ENCODE measurements at regions not wholly inside any gene's neighbourhood (a gene's known extent, or its start where the extent isn't known, plus 50 kb on each side); places are given as distances from the start of the nearest gene placed in this dataset.

DNA sequence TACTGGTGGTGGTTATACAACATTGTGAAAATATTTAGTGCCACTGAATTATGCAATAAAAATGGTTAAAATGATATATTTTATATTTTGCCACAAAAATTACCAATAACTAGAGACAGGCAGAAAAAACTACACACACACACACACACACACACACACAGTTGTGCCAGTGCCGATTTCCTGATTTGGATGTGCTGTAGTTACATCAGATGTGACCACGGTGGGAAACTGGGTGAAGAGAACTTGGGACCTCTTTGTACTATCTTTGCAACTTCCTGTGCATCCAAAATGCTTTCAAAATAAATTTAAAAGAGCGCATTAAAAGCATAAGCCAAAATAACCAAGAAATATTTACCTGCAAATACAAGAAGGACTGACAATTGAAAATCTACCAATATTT is 61.6 kb upstream of the CCBE1 start:
- DNase-seq (ENCODE audit: low read depth, low spot score) = no peak

- no peak for DNase-seq (ENCODE audit: low read depth, low spot score)
Measured at GRCh38 chr18:59758106-59758505, 60.9 kb upstream of the CCBE1 start.

DNA sequence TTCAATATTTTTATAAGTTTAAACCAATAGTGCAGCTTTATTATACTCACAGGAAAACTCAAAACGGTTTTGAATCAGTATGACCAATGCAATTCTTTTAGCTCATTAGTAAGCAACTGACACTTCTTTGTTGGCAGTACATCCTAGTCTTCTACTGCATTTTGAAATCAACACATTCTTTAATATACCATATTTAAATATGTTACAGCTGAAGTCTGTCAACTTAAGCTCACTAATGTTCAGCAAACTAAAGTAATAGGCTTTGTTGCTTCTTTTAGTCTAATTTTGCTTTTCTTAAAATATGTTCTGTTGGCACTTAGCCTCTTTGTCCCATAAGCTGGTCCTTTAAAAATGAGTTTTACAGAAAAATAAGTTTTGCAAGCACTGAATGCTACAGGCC is 55.4 kb upstream of the CCBE1 start:
- DNase-seq (ENCODE audit: low read depth, low spot score) = no peak

DNA sequence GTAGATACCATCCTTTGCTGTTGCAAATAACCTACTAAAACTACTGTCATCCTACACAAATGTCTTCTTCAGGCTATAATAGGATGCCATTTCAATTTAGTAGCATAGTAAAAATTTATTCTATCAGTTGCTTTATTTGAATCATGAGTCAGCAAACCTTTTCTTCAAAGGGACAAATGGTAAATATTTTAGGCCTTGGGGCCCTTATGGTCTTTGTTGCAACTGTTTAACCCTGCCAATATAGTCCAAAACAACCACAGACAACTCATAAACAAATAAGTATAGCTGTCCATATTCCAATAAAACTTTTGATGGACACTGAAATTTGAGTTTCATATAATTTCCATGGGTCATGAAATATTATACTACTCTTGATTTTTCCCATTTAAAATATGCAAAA is 54.0 kb upstream of the CCBE1 start:
- no peak for DNase-seq (ENCODE audit: low read depth, low spot score)

- no peak for DNase-seq (ENCODE audit: low read depth, low spot score)
Measured at GRCh38 chr18:59748628-59749360, 51.6 kb upstream of the CCBE1 start.

Data from smooth muscle cell of the brain vasculature (primary cell).